HG03103 (cell line): ENCODE measurements at regions not wholly inside any gene's neighbourhood (a gene's known extent, or its start where the extent isn't known, plus 50 kb on each side); places are given as distances from the start of the nearest gene placed in this dataset.
"Not testable (repeated sequence)": the region's sequence is repeated elsewhere in the genome, so short reads cannot be mapped to it uniquely, and the experiment has no call there.

ENCODE experiments used
- ATAC-seq: cut with Tn5 transposase; IDR thresholded peaks from one replicate; pipeline ENCODE4 v1.9.1; 2021; ENCODE audit warnings: low read depth; ENCODE audit not compliant: unreplicated experiment

GRCh38 chr15:22665059-22665702, 121.3 kb upstream of the NIPA1 start:
- not testable (repeated sequence) for ATAC-seq

DNA sequence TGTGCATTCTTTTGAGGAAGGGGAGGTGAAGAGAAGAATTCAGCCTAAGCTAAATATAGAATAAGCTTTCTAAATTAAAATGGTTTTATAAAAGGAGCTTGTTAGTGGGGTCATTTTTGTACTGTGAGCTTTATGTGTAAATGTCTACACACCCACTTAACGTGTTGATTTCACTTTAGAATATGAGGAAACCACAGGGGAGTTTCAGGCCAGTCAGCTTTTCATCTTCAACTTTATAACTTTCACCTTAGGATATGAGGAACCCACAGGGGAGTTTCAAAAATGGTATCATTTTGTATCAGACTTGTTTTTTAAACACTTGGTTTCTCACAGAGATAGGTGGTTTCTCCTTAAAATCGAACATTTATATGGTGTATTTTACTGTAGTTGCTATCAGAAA, 120.7 kb upstream of the NIPA1 start:
- not testable (repeated sequence) for ATAC-seq

DNA sequence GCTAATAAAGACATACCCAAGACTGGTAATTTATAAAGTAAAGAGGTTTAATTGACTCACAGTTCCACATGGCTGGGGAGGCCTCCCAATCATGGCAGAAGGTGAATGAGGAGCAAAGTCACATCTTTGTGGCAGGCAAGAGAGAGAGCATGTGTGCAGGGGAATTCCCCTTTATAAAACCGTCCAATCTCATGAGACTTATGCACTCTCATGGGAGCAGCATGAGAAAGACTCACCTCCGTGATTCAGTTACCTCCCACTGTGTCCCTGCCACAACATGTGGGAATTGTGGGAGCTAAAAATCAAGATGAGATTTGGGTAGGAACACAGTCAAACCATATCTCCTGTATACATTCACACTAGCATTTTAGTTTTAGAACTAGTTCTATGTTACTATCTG, 101.7 kb upstream of the NIPA1 start:
- ATAC-seq: not testable (repeated sequence)

DNA sequence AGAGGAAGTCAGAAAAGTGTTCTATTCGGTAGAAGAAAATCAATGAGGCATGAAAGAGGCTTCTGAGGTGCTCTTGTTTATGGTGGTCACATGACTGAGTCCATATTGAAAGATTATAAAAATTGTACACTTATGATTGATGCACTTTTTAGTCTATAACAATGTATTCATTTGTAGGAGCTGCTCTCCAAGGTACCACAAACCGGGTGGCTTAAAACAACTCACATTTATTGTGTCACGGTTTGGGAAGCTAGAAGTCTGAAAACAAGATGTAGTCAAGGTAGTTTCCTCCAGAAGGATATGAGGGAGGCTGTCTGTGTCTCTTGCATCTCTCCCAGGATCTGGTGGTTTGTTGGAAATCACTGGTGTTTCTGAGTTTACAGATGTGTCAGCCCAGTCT, 86.6 kb upstream of the NIPA1 start:
- not testable (repeated sequence) for ATAC-seq

DNA sequence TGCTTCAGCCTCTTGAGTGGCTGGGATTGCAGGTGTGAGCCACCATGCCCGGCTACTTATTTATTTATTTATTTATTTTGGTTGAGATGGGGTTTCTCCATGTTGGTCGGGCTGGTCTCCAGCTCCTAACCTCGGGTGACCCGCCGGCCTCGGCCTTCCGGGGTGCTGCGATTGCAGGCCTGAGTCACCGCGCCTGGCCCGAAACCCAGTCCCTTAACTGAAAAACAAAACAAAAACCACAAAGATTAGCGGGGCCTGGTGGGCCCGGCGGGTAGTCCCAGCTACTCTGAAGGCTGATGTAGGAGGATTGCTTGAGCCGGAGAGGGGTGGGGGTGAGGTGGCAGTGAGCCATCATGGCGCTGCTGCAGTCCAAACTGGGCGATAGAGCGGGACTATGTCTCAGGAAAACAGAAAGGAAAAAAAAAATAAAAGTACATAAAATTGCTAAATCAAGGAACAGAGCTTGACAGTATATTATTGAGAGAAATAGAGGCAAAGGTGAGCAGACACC, 75.6 kb upstream of the NIPA1 start:
- not testable (repeated sequence) for ATAC-seq

DNA sequence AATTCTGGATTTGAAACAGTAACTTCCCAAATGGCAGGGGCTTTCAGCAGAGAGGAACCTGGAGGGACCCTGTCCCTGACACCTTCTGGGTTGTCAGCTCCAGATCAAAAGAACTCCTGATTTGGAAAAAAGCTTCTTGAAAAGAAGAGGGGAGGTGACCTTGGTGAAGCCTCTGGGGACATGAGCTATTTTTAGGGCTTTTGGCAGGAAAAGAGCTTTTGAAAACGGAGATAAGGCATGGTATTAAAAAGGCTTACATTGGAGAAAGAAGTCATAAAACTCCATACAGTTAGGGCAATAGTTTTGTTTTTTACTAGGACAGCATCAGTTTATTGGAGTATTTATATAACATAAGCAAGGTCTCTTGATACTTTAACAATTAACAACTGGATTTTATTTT, 72.5 kb upstream of the NIPA1 start:
- not testable (repeated sequence) for ATAC-seq

GRCh38 chr15:22714358-22715132, 71.9 kb upstream of the NIPA1 start:
- ATAC-seq: not testable (repeated sequence)

DNA sequence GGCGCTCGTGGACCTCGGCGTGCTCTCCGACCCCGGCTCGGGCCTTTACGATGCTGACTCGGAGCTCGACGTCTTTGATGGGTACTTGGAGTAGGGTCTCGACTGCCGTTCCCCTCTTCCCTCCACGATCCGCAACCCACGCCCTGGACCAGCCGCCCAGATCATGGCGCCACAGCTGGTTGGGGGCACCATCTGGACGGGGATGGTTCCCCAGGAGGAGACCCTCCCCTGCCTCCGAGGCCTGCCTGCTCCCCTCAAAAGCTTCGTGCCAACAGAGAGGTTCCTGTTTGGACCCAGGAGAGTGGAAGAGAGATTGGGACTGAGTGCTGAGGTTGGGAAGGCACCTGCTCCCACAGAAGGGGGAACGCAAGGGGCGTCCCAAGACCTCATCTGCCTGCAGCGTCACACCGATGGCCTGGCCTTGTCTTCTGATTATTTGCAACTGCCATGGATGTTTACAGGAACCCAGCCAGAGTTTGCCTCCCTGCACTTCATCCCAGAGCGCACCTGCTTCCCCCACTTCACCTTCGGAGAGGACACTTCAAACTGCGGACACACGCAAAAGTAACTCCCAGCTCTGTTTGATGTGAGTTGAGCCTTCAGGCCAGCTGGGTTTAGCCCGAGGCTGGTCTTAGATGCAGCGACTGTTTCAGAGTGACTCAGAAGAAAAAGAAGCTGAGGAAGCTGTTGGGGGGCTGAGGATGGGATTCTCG, 71.2 kb upstream of the NIPA1 start:
- not testable (repeated sequence) for ATAC-seq

- not testable (repeated sequence) for ATAC-seq
Observed at GRCh38 chr15:22719980-22720379, 66.5 kb upstream of the NIPA1 start.

DNA sequence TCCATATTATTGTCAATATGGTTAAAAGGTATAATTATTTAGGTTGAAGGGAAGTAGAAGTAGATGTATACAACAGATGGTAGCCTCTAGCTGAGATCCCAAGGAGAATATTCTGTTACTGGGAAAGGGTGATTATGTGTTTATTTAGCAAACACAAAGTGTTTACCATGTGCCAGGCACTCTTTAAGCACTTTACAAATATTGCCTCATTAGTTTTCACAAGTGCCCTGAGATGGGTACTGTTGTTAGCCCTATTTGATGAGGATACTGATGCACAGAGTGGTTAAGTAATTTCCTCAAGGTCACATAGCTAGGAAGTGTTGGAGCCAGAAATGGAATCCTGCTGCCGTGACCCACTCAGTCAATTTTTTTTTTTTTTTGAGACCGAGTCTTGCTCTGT, 60.3 kb upstream of the NIPA1 start:
- not testable (repeated sequence) for ATAC-seq

- not testable (repeated sequence) for ATAC-seq
Observed at GRCh38 chr15:22735067-22735466, 51.4 kb upstream of the NIPA1 start.

DNA sequence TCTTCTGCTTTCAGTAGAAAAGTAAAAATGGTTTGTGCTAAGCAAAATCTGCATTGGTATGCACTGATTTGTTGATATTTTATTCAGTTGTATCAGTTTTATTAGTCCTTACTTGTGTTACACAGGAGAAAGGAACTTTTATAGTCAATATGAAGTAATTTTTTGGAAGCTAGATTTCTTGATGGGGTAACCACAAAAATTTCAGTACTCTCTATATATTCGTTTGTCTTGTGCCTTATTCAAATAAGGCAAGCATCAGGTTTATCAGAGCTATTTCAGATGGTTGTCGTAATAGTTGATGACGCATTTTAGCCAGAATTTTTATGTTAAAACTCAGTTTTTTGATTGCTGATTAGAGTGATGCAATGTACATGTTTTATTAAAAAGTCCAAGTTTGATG, 50.7 kb upstream of the NIPA1 start:
- no peak for ATAC-seq

DNA sequence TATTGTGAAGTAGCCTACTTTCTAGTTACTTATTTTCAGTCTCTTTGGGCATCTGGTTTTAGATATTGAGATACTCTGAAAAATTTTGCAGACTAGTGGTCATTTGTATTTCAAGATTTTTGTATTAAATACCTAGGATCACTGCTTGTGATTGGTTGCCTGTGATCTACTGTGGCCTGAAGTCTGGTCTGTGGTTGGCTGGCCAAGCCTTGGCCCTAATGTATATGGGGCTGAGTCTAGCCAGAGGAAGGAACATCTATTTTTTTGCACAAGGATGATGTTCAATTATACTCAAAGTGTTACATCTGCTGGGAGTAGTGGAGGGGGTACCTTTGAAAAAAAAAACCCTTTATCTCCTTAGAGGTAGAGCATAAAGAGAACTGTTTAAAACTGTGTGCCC, 50.2 kb upstream of the NIPA1 start:
- not testable (repeated sequence) for ATAC-seq
